MV-4-11 (cell line): ENCODE measurements at regions not wholly inside any gene's neighbourhood (a gene's known extent, or its start where the extent isn't known, plus 50 kb on each side); places are given as distances from the start of the nearest gene placed in this dataset.
A peak's percentile ranks its signal among the peaks of the same experiment; 100 is the strongest.
"Not testable (repeated sequence)": the region's sequence is repeated elsewhere in the genome, so short reads cannot be mapped to it uniquely, and the experiment has no call there.

ENCODE experiments used
- DNase-seq: peaks from one replicate; lab custom pipeline; 2025; lab: John Stamatoyannopoulos, UW

GRCh38 chr16:35573407-35573806 is 2114.0 kb downstream of the TP53TG3F start:
- no peak for DNase-seq

GRCh38 chr16:35574011-35574410 is 2114.6 kb downstream of the TP53TG3F start:
- DNase-seq: no peak

GRCh38 chr16:35574454-35575431 is 2115.3 kb downstream of the TP53TG3F start:
- DNase-seq: no peak

GRCh38 chr16:35575432-35575821 is 2116.0 kb downstream of the TP53TG3F start:
- no peak for DNase-seq

GRCh38 chr16:35585411-35585810 is 2126.0 kb downstream of the TP53TG3F start:
- no peak for DNase-seq

GRCh38 chr16:35590913-35591312 is 2131.5 kb downstream of the TP53TG3F start:
- DNase-seq: not testable (repeated sequence)

- DNase-seq: no peak
Measured at GRCh38 chr16:35596467-35596866, 2137.1 kb downstream of the TP53TG3F start.

GRCh38 chr16:35598696-35599332 is 2139.4 kb downstream of the TP53TG3F start:
- DNase-seq: peak; percentile 94

GRCh38 chr16:35599429-35600160 is 2140.2 kb downstream of the TP53TG3F start:
- DNase-seq: no peak

GRCh38 chr16:35600161-35600555 is 2140.7 kb downstream of the TP53TG3F start:
- DNase-seq: peak; percentile 10

- DNase-seq: no peak
Measured at GRCh38 chr16:35602116-35602515, 2142.7 kb downstream of the TP53TG3F start.

- not testable (repeated sequence) for DNase-seq
Measured at GRCh38 chr16:35603371-35603770, 2144.0 kb downstream of the TP53TG3F start.

- no peak for DNase-seq
Measured at GRCh38 chr16:35605921-35606320, 2146.5 kb downstream of the TP53TG3F start.

- peak; percentile 19 for DNase-seq
Measured at GRCh38 chr16:35614883-35615282, 2155.5 kb downstream of the TP53TG3F start.

- not testable (repeated sequence) for DNase-seq
Measured at GRCh38 chr16:35619176-35619575, 2159.8 kb downstream of the TP53TG3F start.

GRCh38 chr16:35626041-35626440 is 2166.6 kb downstream of the TP53TG3F start:
- DNase-seq: no peak

- DNase-seq: peak; percentile 69
Measured at GRCh38 chr16:35628976-35629375, 2169.6 kb downstream of the TP53TG3F start.

GRCh38 chr16:35631261-35631945 is 2172.0 kb downstream of the TP53TG3F start:
- peak; percentile 24 for DNase-seq

- DNase-seq: peak; percentile 37
Measured at GRCh38 chr16:35636480-35637230, 2177.2 kb downstream of the TP53TG3F start.

- DNase-seq: no peak
Measured at GRCh38 chr16:35637683-35638082, 2178.3 kb downstream of the TP53TG3F start.
